Skeletal muscle cell (primary cell): ENCODE measurements at regions not wholly inside any gene's neighbourhood (a gene's known extent, or its start where the extent isn't known, plus 50 kb on each side); places are given as distances from the start of the nearest gene placed in this dataset.
"Not testable (repeated sequence)": the region's sequence is repeated elsewhere in the genome, so short reads cannot be mapped to it uniquely, and the experiment has no call there.

Experiments used
- DNase-seq: peaks from one replicate; pipeline ENCODE4 v3.0.0-alpha.2; 2010; ENCODE audit warnings: low read depth
- H3K4me3 ChIP-seq: 2 replicates; pipeline ENCODE4 v1.5.1; 2011; ENCODE audit warnings: low read depth, mild to moderate bottlenecking, control low read depth, low read length, moderate library complexity

DNA sequence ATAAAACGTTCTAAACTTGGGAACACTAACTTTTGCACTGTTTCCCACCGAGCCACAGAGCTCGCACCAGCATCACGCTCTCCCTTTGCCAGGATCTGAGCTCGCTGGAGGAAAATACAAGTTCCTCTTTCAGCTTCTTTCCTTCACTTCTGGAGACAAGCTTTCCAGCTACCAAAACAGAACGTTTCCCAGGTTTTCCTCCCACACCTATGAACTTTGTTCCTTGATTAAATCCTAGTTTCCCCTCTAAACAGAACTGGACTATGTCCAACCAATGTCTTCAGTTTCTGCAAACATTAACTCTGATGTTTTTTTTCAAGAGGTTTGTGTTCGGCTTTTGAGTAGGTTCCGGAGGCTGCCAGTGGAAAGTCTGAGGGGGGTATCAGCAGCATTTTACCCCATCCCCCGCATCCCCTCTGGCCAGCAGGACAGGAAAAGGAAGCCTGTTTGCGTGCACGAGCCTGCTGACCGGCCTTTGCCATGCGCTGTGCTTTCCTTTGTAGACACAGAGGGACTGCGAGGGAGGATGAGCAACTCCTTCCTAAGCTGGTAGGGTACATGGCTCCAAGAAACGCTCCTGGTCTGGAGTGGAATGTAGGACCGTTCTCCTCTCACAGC, 135.5 kb downstream of the LY86 start:
- H3K4me3 ChIP-seq: no peak overlapping the region
- no peak for DNase-seq

- H3K4me3 ChIP-seq: peak overlapping the region; percentile 34
- no peak for DNase-seq
Measured at GRCh38 chr6:6724539-6725467, 136.3 kb downstream of the LY86 start.

DNA sequence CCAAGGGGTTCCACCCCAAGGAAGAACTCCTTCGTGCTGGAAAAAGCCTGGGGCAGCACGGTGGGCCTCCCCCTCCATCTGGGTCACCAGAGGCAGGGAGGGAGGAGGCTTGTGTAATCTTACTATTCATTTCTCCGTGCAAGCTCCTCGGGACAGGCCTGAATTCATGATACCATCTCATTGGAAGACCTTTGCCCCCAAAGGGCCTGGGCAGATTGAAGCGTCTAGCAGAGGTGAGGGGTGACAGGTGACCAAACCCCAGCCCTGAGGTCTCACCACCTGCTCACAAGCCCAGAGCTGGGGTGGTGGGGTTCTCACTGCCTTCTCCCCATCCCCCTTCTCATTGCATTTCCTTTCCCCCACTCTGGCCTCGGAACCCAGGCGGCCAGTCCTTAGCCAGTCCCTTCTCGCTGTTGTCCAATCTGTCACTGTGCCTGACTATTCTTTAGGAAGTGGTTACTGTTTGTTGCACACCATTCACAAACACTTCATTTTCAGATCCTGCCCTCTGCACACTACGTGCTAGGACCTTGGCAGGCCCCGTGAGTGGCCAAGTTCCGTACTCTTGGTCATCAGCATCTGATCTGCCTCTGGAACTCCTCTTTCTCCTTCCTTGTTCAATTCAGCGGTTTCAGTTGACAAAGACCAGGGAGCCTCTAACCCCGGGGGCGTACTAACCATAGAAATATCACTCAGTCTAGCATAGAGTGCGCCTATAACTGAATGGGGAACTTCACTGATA, 137.1 kb downstream of the LY86 start:
- DNase-seq: no peak
- no peak overlapping the region for H3K4me3 ChIP-seq

- H3K4me3 ChIP-seq: no peak overlapping the region
- DNase-seq: no peak
Measured at GRCh38 chr6:6728169-6728941, 139.8 kb downstream of the LY86 start.

DNA sequence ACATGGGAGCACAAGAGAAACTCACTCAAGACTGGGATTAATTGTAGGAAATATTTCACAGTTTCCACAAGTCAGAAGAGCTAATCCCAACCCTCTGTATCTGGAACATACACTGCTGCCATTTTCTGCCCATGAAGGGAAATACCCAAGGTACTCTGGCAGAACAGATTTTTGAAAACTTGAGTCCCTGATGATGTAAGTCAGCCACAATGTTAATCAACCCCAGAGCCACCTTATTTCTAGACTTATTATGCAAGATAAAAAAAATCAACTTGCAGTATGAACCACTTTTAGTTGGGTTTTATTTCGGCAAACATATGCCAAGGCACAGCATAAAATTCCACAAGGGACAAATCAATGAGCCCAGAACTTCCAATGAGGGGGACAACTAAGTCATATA, 141.5 kb downstream of the LY86 start:
- no peak for DNase-seq
- no peak overlapping the region for H3K4me3 ChIP-seq

GRCh38 chr6:6730831-6731230, 142.3 kb downstream of the LY86 start:
- no peak overlapping the region for H3K4me3 ChIP-seq
- peak; percentile 91 for DNase-seq

DNA sequence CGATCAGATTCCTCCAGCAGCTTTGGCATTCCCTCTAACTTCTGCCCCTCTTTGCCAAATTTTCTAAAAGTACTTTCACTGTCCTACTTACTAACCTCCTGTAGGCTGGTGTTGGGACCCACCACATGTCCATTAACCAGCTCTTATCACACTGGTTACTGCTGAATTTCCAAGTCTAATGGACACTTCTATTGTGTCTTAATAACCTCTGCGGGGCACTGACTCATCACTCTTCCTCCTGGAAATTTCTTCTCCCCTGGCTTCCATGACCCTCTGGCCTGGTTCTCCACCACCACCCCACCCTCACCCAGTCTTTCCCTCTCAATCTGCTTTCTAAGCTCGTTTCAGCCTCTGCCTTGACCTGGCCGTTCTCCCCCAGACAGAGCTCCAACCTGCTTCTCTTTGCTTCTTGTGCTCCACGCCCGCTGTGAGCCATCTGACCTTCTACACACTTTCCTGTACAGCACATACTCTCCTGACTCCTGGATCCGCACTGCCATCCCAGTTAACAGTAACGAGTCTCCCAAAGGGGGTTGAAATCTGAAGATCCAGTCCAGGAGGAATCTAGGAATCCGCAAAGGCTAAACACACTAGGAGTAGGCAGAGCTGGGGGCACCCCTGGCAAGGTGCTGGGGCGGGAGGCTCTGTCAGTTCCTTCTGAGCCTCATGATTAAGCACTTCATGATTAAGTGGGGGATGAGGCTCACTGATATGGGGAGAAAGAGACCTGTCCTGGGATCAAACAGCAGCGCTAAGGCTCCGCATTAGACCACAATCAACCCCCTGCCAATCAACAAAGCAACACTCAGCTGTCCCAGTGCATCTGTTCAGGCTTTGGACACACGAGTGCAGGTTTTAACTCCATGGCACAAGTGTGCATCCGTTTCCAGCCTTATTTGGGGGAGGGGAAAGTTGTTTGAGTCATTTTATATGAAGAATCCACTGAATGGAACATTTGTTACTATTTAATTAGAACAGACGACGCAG, 146.3 kb downstream of the LY86 start:
- H3K4me3 ChIP-seq: no peak overlapping the region
- DNase-seq: no peak

GRCh38 chr6:6736791-6737654, 148.5 kb downstream of the LY86 start:
- H3K4me3 ChIP-seq: peak overlapping the region; percentile 37
- DNase-seq: no peak

DNA sequence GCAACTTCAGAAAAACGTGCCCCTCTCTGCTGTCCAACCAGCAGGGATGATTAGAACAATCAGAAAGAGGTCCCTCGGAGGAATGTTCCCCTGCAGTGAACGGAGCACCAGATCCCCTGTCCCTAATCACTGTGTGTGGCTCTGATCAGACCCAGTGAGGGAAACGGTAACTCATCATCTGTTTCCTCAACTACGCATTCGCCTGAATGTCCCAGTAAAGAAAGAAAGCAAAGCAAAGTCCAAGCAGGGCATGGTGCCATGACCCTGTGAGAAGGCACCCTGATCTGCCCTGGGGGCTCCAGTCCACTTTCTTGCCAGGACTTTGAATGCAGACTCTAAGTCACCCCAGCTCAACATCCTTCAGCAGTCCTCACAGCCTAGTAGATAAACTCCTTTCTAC, 149.2 kb downstream of the LY86 start:
- peak overlapping the region; percentile 37 for H3K4me3 ChIP-seq
- DNase-seq: no peak

DNA sequence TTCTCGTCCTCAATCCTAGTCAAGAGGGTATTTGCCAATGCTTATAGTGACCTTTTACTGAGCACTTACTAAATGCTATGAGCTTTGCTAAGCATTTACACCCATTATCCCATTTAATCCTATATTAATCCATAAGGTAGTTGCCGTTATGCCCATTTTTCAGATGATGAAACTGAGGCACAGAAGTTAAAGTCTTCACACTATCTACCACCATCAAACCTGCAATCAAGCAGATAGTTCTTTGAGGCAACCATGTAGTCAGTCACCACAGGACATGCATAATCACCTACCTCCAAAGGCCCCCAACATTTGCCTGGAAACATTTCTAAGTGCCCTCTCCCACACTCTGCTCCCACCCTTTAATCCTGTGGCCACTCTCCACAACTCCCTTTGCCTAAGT, 149.6 kb downstream of the LY86 start:
- no peak overlapping the region for H3K4me3 ChIP-seq
- DNase-seq: no peak

GRCh38 chr6:6738922-6739716, 150.6 kb downstream of the LY86 start:
- DNase-seq: no peak
- no peak overlapping the region for H3K4me3 ChIP-seq

GRCh38 chr6:6740595-6740994, 152.1 kb downstream of the LY86 start:
- no peak overlapping the region for H3K4me3 ChIP-seq

GRCh38 chr6:6741264-6741663, 152.7 kb downstream of the LY86 start:
- DNase-seq: no peak
- H3K4me3 ChIP-seq: no peak overlapping the region

More at GRCh38 chr6:6740595-6740994, 152.1 kb downstream of the LY86 start:
- no peak for DNase-seq

- H3K4me3 ChIP-seq: no peak overlapping the region
- no peak for DNase-seq
Measured at GRCh38 chr6:6742535-6742934, 154.0 kb downstream of the LY86 start.

GRCh38 chr6:6744551-6744950, 156.0 kb downstream of the LY86 start:
- no peak for DNase-seq
- no peak overlapping the region for H3K4me3 ChIP-seq

DNA sequence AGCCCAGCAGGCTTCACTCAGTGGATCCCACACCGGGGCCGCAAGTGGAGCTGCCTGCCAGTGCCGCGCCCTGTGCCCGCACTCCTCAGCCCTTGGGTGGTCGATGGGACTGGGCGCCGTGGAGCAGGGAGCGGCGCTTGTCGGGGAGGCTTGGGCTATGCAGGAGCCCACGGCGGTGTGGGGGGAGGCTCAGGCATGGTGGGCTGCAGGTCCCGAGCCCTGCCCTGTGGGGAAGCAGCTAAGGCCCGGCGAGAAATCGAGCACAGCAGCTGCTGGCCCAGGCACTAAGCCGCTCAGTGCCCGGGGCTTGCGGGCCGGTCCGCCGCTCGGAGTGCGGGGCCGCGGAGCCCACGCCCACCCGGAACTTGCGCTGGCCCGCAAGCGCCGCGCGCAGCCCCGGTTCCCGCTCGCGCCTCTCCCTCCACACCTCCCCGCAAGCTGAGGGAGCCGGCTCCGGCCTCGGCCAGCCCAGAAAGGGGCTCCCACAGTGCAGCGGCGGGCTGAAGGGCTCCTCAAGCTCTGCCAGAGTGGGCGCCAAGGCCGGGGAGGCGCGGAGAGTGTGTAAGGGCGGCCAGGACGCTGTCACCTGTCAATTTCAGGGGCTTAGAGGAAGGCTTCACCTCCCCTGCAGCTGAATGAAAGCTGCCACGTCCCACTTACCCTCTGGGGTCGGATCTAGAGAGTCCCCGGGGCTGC, 157.3 kb downstream of the LY86 start:
- H3K4me3 ChIP-seq, DNase-seq: not testable (repeated sequence)
